Panc1 (cell line): ENCODE measurements at regions not wholly inside any gene's neighbourhood (a gene's known extent, or its start where the extent isn't known, plus 50 kb on each side); places are given as distances from the start of the nearest gene placed in this dataset.

ENCODE experiments used
- ATAC-seq: fragments of 200-7000 bp; cut with Tn5 transposase; 2 replicates; pipeline ENCODE4 v1.9.1; 2020; ENCODE audit warnings: mild to moderate bottlenecking, moderate library complexity
- BruUV-seq: library from RNA; stranded (reverse); fragments of 400-500 nt; replicated peaks from 2 replicates; lab custom pipeline; 2021; lab: Mats Ljungman, UMichigan
- CTCF ChIA-PET: fragments of 300-600 bp; sonication (Branson Sonifier 250); formaldehyde crosslinking; loops from one replicate; lab custom pipeline; 2022; ENCODE audit warnings: antibody characterized with exemption; lab: Charles Lee
- POLR2A ChIA-PET: fragments of 300-600 bp; sonication (Branson Sonifier 250); formaldehyde crosslinking; loops from one replicate; lab custom pipeline; 2022; ENCODE audit warnings: antibody characterized with exemption; lab: Charles Lee
- DNase-seq: peaks from one replicate; pipeline ENCODE4 v3.0.0-alpha.2; 2010; ENCODE audit warnings: low read depth, low spot score
- H3K27ac ChIP-seq: 2 replicates; pipeline ENCODE4 v1.5.1; 2011; ENCODE audit warnings: mild to moderate bottlenecking, low read length, inconsistent platforms
- H3K27me3 ChIP-seq: fragments of 200-500 bp; sonication (Bioruptor generic); 2 replicates; pipeline ENCODE4 v1.6.0; 2014; ENCODE audit warnings: low read length, inconsistent platforms; ENCODE audit not compliant: control insufficient read depth, insufficient read depth
- H3K36me3 ChIP-seq: fragments of 200-500 bp; sonication (Bioruptor generic); 2 replicates; pipeline ENCODE4 v1.5.1; 2014; ENCODE audit warnings: inconsistent platforms, mild to moderate bottlenecking, low read length, moderate library complexity; ENCODE audit not compliant: control insufficient read depth, insufficient read depth
- H3K4me1 ChIP-seq: 2 replicates; pipeline ENCODE4 v1.5.1; 2011; ENCODE audit warnings: inconsistent platforms, mild to moderate bottlenecking, low read length, moderate library complexity; ENCODE audit not compliant: control insufficient read depth, insufficient read depth
- H3K4me3 ChIP-seq, 2 experiments: 2 replicates each; pipeline ENCODE4 v1.5.1; 2011 to 2012; ENCODE audit warnings: low read depth in 2 of 2, low read length in 2 of 2, mild to moderate bottlenecking in 2 of 2, inconsistent platforms in 1 of 2, moderate library complexity in 1 of 2
- H3K9me3 ChIP-seq: fragments of 200-500 bp; sonication (Bioruptor generic); 2 replicates; pipeline ENCODE4 v1.5.1; 2014; ENCODE audit warnings: low read depth, mild to moderate bottlenecking, inconsistent platforms, low read length, moderate library complexity; ENCODE audit not compliant: control insufficient read depth, insufficient read depth
- POLR2AphosphoS5 ChIP-seq: IDR thresholded peaks from 2 replicates; pipeline ENCODE4 v1.6.1; 2012; ENCODE audit warnings: mild to moderate bottlenecking, low read depth, low read length, moderate library complexity
- SIN3A ChIP-seq: IDR thresholded peaks from 2 replicates; pipeline ENCODE4 v1.6.1; 2012; ENCODE audit warnings: low read depth, mild to moderate bottlenecking, low read length, moderate library complexity, borderline replicate concordance; ENCODE audit not compliant: insufficient read depth
- TCF7L2 ChIP-seq: IDR thresholded peaks from 2 replicates; pipeline ENCODE4 v1.6.1; 2011; ENCODE audit warnings: mild to moderate bottlenecking, low read depth, low read length, inconsistent platforms
- in situ Hi-C: cut with HindIII; loops from 2 replicates; pipeline ENCODE4 v1.10.0; 2016; ENCODE audit warnings: low sequenced_read_pairs, low pct_unique_long_range_greater_than_20kb
- intact Hi-C: fragments of 100-400 bp; cut with micrococcal nuclease; formaldehyde crosslinking; loops from one replicate; pipeline ENCODE4 v1.10.0; 2022; ENCODE audit not compliant: unreplicated experiment
- TF ChIP-seq, protein P1 (sequence below): fragments of 450-650 bp; IDR thresholded peaks from 2 replicates; pipeline ENCODE4 v1.5.1; 2017; ENCODE audit warnings: mild to moderate bottlenecking
- TF ChIP-seq, protein P2 (sequence below), 2 experiments: IDR thresholded peaks; 2 replicates each; pipeline ENCODE4 v1.6.1; 2011 to 2012; ENCODE audit warnings: low read depth in 2 of 2, control low read depth in 1 of 2, low read length in 1 of 2, mild to moderate bottlenecking in 1 of 2, moderate library complexity in 1 of 2; ENCODE audit not compliant: insufficient read depth in 1 of 2

- no TSS peak for BruUV-seq
- H3K9me3 ChIP-seq = no peaks in the 10 kb centered on the region
- TF ChIP-seq POLR2AphosphoS5 (no peak), SIN3A (no peak)
- TF ChIP-seq, protein P1, sequence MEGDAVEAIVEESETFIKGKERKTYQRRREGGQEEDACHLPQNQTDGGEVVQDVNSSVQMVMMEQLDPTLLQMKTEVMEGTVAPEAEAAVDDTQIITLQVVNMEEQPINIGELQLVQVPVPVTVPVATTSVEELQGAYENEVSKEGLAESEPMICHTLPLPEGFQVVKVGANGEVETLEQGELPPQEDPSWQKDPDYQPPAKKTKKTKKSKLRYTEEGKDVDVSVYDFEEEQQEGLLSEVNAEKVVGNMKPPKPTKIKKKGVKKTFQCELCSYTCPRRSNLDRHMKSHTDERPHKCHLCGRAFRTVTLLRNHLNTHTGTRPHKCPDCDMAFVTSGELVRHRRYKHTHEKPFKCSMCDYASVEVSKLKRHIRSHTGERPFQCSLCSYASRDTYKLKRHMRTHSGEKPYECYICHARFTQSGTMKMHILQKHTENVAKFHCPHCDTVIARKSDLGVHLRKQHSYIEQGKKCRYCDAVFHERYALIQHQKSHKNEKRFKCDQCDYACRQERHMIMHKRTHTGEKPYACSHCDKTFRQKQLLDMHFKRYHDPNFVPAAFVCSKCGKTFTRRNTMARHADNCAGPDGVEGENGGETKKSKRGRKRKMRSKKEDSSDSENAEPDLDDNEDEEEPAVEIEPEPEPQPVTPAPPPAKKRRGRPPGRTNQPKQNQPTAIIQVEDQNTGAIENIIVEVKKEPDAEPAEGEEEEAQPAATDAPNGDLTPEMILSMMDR = no peak
- TF ChIP-seq, protein P2, sequence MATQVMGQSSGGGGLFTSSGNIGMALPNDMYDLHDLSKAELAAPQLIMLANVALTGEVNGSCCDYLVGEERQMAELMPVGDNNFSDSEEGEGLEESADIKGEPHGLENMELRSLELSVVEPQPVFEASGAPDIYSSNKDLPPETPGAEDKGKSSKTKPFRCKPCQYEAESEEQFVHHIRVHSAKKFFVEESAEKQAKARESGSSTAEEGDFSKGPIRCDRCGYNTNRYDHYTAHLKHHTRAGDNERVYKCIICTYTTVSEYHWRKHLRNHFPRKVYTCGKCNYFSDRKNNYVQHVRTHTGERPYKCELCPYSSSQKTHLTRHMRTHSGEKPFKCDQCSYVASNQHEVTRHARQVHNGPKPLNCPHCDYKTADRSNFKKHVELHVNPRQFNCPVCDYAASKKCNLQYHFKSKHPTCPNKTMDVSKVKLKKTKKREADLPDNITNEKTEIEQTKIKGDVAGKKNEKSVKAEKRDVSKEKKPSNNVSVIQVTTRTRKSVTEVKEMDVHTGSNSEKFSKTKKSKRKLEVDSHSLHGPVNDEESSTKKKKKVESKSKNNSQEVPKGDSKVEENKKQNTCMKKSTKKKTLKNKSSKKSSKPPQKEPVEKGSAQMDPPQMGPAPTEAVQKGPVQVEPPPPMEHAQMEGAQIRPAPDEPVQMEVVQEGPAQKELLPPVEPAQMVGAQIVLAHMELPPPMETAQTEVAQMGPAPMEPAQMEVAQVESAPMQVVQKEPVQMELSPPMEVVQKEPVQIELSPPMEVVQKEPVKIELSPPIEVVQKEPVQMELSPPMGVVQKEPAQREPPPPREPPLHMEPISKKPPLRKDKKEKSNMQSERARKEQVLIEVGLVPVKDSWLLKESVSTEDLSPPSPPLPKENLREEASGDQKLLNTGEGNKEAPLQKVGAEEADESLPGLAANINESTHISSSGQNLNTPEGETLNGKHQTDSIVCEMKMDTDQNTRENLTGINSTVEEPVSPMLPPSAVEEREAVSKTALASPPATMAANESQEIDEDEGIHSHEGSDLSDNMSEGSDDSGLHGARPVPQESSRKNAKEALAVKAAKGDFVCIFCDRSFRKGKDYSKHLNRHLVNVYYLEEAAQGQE (IDR thresholded peaks at IDR 0.05; ENCODE audit: insufficient read depth in 1 of 2, low read depth in 2 of 2, low read length in 1 of 2) = no peak
- H3K4me1 ChIP-seq = no peaks in the 10 kb centered on the region
- no peak overlapping the region for H3K27ac ChIP-seq
- ATAC-seq = no peak
- intact Hi-C loops = no loop called here
- no peak for DNase-seq
- ChIA-PET POLR2A (no interaction called here), CTCF (no interaction called here)
- no peaks in the 10 kb centered on the region for H3K27me3 ChIP-seq
- in situ Hi-C loops = no loop called here
- no peaks in the 10 kb centered on the region for H3K36me3 ChIP-seq
- no peak overlapping the region for H3K4me3 ChIP-seq
These were observed 72.3 kb upstream of the STXBP6 start for GRCh38 chr14:25122211-25122610.

DNA sequence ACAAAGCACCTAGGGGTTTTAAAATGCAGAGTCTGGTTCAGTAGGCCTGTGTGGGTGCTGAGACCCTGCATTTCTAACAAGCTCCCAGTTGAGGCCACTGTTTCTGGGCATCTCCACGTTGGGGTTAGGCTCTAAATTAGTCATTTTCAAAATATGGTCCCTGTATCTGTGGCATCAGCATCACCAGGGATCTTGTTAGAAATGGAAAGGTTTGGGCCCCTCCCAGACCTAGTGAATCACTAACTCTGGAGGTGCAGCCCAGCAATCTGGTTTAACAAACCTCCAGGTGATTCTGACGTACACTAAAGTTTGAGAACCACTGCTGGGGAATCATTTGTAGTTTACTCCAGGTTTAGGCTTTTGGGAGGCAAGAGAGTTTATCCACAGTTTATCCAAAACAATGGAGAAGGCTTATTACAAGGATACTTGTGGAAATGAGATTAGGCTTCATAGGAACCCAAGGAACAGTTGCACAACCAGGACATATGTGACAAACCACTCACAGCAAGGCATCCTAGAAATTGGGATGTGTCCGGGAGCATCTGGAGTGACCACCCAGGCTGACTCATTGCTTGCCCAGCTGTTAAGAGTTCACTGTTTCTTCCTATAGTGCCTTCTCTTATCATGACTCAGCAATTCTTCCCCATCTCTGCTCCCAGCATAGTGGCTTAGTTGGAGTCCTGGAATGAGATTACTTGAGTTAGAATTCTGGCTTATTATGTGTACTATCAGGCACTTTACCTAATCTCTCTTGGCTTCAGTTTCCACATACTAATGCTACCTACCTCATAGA is 71.6 kb upstream of the STXBP6 start:
- ATAC-seq (no peak), DNase-seq (no peak)
- in situ Hi-C loops (no loop called here), intact Hi-C loops (no loop called here)
- no peaks in the 10 kb centered on the region for H3K4me1 ChIP-seq
- no peak overlapping the region for H3K4me3 ChIP-seq
- H3K9me3 ChIP-seq = no peaks in the 10 kb centered on the region
- BruUV-seq = no TSS peak
- TF ChIP-seq TCF7L2 = no peak
- TF ChIP-seq POLR2AphosphoS5 = no peak
- TF ChIP-seq SIN3A = no peak
- TF ChIP-seq, protein P2 (IDR thresholded peaks at IDR 0.05; ENCODE audit: insufficient read depth in 1 of 2, low read depth in 2 of 2, low read length in 1 of 2) = no peak
- TF ChIP-seq, protein P1 = no peak
- CTCF ChIA-PET = no interaction called here
- no peaks in the 10 kb centered on the region for H3K27me3 ChIP-seq
- no peak overlapping the region for H3K27ac ChIP-seq
- POLR2A ChIA-PET = no interaction called here
- no peaks in the 10 kb centered on the region for H3K36me3 ChIP-seq
